ENCODE measurements at regions not wholly inside any gene's neighbourhood (a gene's known extent, or its start where the extent isn't known, plus 50 kb on each side); places are given as distances from the start of the nearest gene placed in this dataset.

DNA sequence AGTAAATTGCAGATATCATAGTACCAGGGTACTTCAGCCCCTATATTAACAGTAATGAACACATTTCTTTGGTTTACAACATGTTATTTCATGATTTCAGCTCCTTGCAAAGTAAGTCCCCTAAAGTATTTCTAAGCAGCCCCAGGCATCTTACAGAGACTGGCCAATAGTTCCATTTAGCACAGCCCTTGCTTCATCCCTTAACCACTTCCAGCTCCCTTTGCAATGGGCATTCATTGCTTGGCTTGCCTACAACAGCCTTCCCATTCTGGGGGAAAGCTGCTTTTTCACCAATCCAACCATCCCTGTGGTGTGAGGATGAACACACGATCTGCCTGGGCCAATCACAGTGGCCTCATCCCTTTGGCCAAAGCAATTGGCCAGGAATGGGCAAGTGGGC, 67.2 kb upstream of the XCR1 start:
- peak; percentile 69 for FAIRE-seq
- TF ChIP-seq TAF1 (IDR thresholded peaks at IDR 0.05; ENCODE audit: low read depth, low read length) (no peak), POLR2AphosphoS5 (IDR thresholded peaks at IDR 0.05; ENCODE audit: low read depth, low read length) (no peak), POU2F2 (IDR thresholded peaks at IDR 0.05; ENCODE audit: low read depth, low read length) (no peak), SPI1 (IDR thresholded peaks at IDR 0.05; ENCODE audit: low read depth, low read length) (no peak), POLR2A (IDR thresholded peaks at IDR 0.05; ENCODE audit: low read depth, low read length) (no peak), PAX5 (IDR thresholded peaks at IDR 0.05; ENCODE audit: insufficient read depth, low read length, severe bottlenecking) (no peak)
- no peak for DNase-seq (ENCODE audit: insufficient read length, low spot score)

- TF ChIP-seq SPI1 (IDR thresholded peaks at IDR 0.05; ENCODE audit: low read depth, low read length): no peak
- no peak for TF ChIP-seq POU2F2 (IDR thresholded peaks at IDR 0.05; ENCODE audit: low read depth, low read length)
- no peak for TF ChIP-seq TAF1 (IDR thresholded peaks at IDR 0.05; ENCODE audit: low read depth, low read length)
- no peak for TF ChIP-seq POLR2AphosphoS5 (IDR thresholded peaks at IDR 0.05; ENCODE audit: low read depth, low read length)
- TF ChIP-seq PAX5 (IDR thresholded peaks at IDR 0.05; ENCODE audit: insufficient read depth, low read length, severe bottlenecking): no peak
- FAIRE-seq (peak; percentile 47), DNase-seq (ENCODE audit: insufficient read length, low spot score) (no peak)
These were observed 66.7 kb upstream of the XCR1 start for GRCh38 chr3:46093966-46094365.

DNA sequence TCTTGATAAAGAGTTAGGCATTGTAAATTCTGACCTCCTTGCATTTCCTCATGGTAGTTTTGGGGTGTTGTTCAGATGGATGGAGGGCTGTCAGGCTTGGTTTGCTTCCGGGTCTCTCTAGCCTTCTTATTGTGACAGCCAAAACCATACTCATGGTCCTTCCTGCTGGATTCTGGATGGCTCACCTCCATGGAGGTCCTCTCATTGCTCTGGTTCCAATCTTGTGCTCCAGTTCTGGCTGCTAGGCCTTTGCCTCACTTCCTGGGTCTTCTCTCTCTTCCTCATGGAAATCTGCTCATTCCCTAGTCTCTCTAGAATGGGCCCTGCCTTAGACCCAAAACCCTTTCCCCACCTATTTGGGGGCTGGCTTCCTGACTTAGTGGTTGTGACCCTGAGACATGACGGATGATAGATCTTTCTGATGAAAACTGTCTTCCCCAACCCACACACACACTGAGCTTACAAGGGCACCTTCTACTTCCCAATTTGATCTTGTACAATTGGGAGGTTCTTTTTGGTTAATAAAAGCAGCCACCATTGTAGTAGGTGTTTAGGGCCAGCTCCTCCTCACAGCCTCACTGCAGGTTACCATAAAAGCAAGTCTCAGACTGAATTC, 66.2 kb upstream of the XCR1 start:
- DNase-seq (ENCODE audit: insufficient read length, low spot score) (no peak), FAIRE-seq (peak; percentile 71)
- TF ChIP-seq SPI1 (IDR thresholded peaks at IDR 0.05; ENCODE audit: low read depth, low read length) (no peak), PAX5 (IDR thresholded peaks at IDR 0.05; ENCODE audit: insufficient read depth, low read length, severe bottlenecking) (no peak), POU2F2 (IDR thresholded peaks at IDR 0.05; ENCODE audit: low read depth, low read length) (no peak), TAF1 (IDR thresholded peaks at IDR 0.05; ENCODE audit: low read depth, low read length) (no peak), POLR2A (IDR thresholded peaks at IDR 0.05; ENCODE audit: low read depth, low read length) (no peak), POLR2AphosphoS5 (IDR thresholded peaks at IDR 0.05; ENCODE audit: low read depth, low read length) (no peak)

DNA sequence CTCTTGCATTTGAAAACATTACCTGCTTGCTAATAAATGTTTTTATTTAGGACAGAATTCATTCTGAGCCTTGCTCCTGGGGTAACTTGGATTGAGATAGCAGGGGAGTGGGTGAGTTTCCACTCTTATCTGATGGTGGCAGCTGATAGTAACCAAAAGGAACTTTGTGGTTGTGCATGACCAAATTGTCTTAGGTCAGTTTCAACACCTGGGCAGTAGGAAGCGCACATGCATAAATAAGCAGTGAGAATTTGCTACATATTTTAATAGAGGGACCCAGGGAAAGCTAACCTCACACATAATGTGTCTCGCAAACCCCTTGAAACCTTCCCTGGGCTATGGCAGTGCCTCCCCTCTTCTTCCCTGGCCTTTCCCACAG, 65.4 kb upstream of the XCR1 start:
- DNase-seq (ENCODE audit: insufficient read length, low spot score): no peak
- TF ChIP-seq SPI1 (IDR thresholded peaks at IDR 0.05; ENCODE audit: low read depth, low read length): no peak
- TF ChIP-seq POU2F2 (IDR thresholded peaks at IDR 0.05; ENCODE audit: low read depth, low read length): peak; percentile 95
- TF ChIP-seq PAX5 (IDR thresholded peaks at IDR 0.05; ENCODE audit: insufficient read depth, low read length, severe bottlenecking): no peak
- no peak for TF ChIP-seq POLR2AphosphoS5 (IDR thresholded peaks at IDR 0.05; ENCODE audit: low read depth, low read length)
- peak; percentile 92 for FAIRE-seq

DNA sequence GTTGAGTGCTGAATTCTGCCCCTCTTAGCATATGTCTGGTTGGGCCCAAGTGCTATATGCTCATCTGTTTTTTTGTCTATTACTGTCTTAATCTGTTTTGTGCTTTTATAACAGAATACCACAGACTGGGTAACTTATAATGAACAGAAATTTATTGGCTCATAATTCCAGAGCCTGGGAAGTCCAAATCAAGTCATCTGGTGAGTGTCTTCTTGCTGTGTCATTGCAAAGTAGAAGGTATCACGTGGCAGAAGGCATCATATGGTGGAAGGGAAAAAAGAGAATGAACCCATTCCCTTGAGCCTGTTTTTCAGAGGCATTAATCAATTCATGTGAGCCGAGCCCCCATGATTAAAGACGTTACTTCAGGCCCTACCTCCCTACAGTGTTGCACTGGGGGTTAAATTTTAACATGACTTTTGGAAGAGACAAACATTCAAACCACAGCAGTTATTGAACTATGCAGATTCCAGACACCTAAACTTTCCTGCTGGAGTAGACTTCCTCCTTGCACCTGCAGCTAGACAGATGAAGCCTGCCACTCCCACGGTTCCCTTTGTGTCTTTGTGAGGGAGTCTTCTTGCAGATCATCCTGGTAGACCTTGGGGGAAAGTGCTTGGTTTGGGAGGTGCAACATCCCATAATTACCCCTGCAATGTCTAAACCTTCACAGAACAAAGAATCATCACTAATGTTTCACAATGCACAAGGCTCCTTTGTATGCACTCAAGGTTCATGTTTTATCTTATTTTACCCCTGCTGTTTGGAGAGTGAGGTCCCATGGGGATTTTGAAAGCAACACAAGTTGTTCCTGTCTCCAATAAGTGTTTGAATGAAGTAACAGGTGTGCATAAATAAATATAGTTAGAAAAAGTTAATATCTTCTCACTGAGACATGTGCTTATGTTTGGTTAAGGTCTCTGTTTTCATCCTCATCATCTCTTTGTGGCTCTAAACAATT, 64.7 kb upstream of the XCR1 start:
- FAIRE-seq (peak; percentile 45), DNase-seq (ENCODE audit: insufficient read length, low spot score) (no peak)
- TF ChIP-seq POLR2AphosphoS5 (IDR thresholded peaks at IDR 0.05; ENCODE audit: low read depth, low read length): no peak
- TF ChIP-seq SPI1 (IDR thresholded peaks at IDR 0.05; ENCODE audit: low read depth, low read length): no peak
- no peak for TF ChIP-seq TAF1 (IDR thresholded peaks at IDR 0.05; ENCODE audit: low read depth, low read length)
- TF ChIP-seq PAX5 (IDR thresholded peaks at IDR 0.05; ENCODE audit: insufficient read depth, low read length, severe bottlenecking): no peak
- no peak for TF ChIP-seq POU2F2 (IDR thresholded peaks at IDR 0.05; ENCODE audit: low read depth, low read length)
- TF ChIP-seq POLR2A (IDR thresholded peaks at IDR 0.05; ENCODE audit: low read depth, low read length): no peak

- FAIRE-seq (peak; percentile 5), DNase-seq (ENCODE audit: insufficient read length, low spot score) (no peak)
- TF ChIP-seq TAF1 (IDR thresholded peaks at IDR 0.05; ENCODE audit: low read depth, low read length): no peak
- TF ChIP-seq POLR2A (IDR thresholded peaks at IDR 0.05; ENCODE audit: low read depth, low read length): no peak
- TF ChIP-seq PAX5 (IDR thresholded peaks at IDR 0.05; ENCODE audit: insufficient read depth, low read length, severe bottlenecking): no peak
- no peak for TF ChIP-seq POU2F2 (IDR thresholded peaks at IDR 0.05; ENCODE audit: low read depth, low read length)
- no peak for TF ChIP-seq SPI1 (IDR thresholded peaks at IDR 0.05; ENCODE audit: low read depth, low read length)
- no peak for TF ChIP-seq POLR2AphosphoS5 (IDR thresholded peaks at IDR 0.05; ENCODE audit: low read depth, low read length)
These were observed 63.8 kb upstream of the XCR1 start for GRCh38 chr3:46091046-46091445.

- FAIRE-seq: peak; percentile 82
- no peak for DNase-seq (ENCODE audit: insufficient read length, low spot score)
These were observed 62.9 kb upstream of the XCR1 start for GRCh38 chr3:46090161-46090591.

DNA sequence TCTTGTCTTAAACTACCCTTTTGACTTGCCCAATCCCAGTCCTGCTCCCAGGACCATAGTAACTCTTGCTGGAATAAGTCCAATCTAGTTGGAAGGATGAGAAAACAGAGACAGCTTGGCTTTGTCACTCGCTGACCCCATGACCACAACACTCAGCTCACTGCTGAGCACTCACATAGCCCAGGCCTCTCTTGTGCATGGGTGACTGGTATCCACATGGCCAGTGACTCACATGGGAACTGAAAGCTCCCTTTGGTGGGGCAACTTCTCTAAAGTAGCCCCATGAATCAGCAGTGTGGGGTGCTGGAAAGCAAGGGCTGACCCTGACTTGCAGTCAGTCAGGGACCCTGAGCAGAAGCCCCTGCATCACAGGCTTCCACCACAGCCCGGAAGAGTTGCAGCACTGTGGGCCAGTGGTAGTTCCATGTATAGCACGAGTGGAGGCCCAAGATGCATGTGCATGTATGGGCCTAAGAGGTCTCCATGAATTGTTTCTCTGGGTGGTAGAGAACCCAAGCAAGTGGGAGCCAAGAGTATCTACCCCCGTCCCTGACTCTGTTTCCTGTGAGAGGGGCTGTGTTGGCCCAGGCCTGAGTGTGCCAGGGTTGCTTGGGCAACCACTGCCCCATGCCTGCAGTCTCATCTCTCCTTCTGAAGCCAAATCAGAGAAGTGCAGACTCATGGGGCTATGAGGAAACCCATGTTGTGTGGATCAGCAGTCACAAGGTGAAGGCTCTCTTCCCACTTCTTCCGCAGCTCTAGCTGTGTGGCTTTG, 62.1 kb upstream of the XCR1 start:
- DNase-seq (ENCODE audit: insufficient read length, low spot score) (no peak), FAIRE-seq (peak; percentile 95)
- TF ChIP-seq POLR2AphosphoS5 (IDR thresholded peaks at IDR 0.05; ENCODE audit: low read depth, low read length): no peak
- no peak for TF ChIP-seq POLR2A (IDR thresholded peaks at IDR 0.05; ENCODE audit: low read depth, low read length)
- TF ChIP-seq SPI1 (IDR thresholded peaks at IDR 0.05; ENCODE audit: low read depth, low read length): peak; percentile 84
- TF ChIP-seq TAF1 (IDR thresholded peaks at IDR 0.05; ENCODE audit: low read depth, low read length): no peak
- peak; percentile 85 for TF ChIP-seq POU2F2 (IDR thresholded peaks at IDR 0.05; ENCODE audit: low read depth, low read length)
- peak; percentile 55 for TF ChIP-seq PAX5 (IDR thresholded peaks at IDR 0.05; ENCODE audit: insufficient read depth, low read length, severe bottlenecking)

More at GRCh38 chr3:46090161-46090591, 62.9 kb upstream of the XCR1 start:
- TF ChIP-seq POLR2A (IDR thresholded peaks at IDR 0.05; ENCODE audit: low read depth, low read length) (no peak), TAF1 (IDR thresholded peaks at IDR 0.05; ENCODE audit: low read depth, low read length) (no peak), PAX5 (IDR thresholded peaks at IDR 0.05; ENCODE audit: insufficient read depth, low read length, severe bottlenecking) (no peak), POLR2AphosphoS5 (IDR thresholded peaks at IDR 0.05; ENCODE audit: low read depth, low read length) (no peak), SPI1 (IDR thresholded peaks at IDR 0.05; ENCODE audit: low read depth, low read length) (no peak; the same call in 1 of the 2 replicates), POU2F2 (IDR thresholded peaks at IDR 0.05; ENCODE audit: low read depth, low read length) (peak; percentile 73; the same call in 1 of the 2 replicates)

Data from GM12891 (cell line).